Loucy (cell line): ENCODE measurements at regions not wholly inside any gene's neighbourhood (a gene's known extent, or its start where the extent isn't known, plus 50 kb on each side); places are given as distances from the start of the nearest gene placed in this dataset.

Experiments
- H2AFZ ChIP-seq: fragments of 200-600 bp; sonication (generic); 2 replicates; pipeline ENCODE4 v1.6.0; 2016; ENCODE audit warnings: antibody characterized with exemption, mild to moderate bottlenecking, low read length, moderate library complexity
- H3F3A ChIP-seq: fragments of 200-600 bp; 2 replicates; pipeline ENCODE4 v1.6.0; 2016; ENCODE audit warnings: antibody characterized with exemption, low read depth, mild to moderate bottlenecking
- H3K27me3 ChIP-seq: fragments of 200-600 bp; sonication (generic); 2 replicates; pipeline ENCODE4 v1.6.1; 2014; ENCODE audit warnings: low read length, mild to moderate bottlenecking; ENCODE audit not compliant: insufficient read depth, poor library complexity, severe bottlenecking
- H3K36me3 ChIP-seq: fragments of 200-600 bp; sonication (generic); 2 replicates; pipeline ENCODE4 v1.6.1; 2016; ENCODE audit warnings: low read length; ENCODE audit not compliant: insufficient read depth
- H3K4me1 ChIP-seq: fragments of 200-600 bp; sonication (generic); 2 replicates; pipeline ENCODE4 v1.5.1; 2014; ENCODE audit warnings: low read length, mild to moderate bottlenecking; ENCODE audit not compliant: insufficient read depth, poor library complexity, severe bottlenecking
- H3K4me2 ChIP-seq: fragments of 200-600 bp; sonication (generic); 2 replicates; pipeline ENCODE4 v1.6.0; 2014; ENCODE audit warnings: antibody characterized with exemption, low read length, low read depth, mild to moderate bottlenecking; ENCODE audit not compliant: poor library complexity, severe bottlenecking
- H3K4me3 ChIP-seq: fragments of 200-600 bp; sonication (generic); 2 replicates; pipeline ENCODE4 v1.5.1; 2014; ENCODE audit warnings: low read length, mild to moderate bottlenecking, mixed read lengths; ENCODE audit not compliant: poor library complexity, severe bottlenecking
- H3K79me2 ChIP-seq: fragments of 200-600 bp; sonication (generic); 2 replicates; pipeline ENCODE4 v1.6.1; 2014; ENCODE audit warnings: low read length; ENCODE audit not compliant: insufficient read depth
- H3K9ac ChIP-seq: fragments of 200-600 bp; sonication (generic); 2 replicates; pipeline ENCODE4 v1.6.0; 2014; ENCODE audit warnings: mild to moderate bottlenecking, low read depth, low read length, moderate library complexity; ENCODE audit not compliant: poor library complexity, severe bottlenecking
- H3K9me2 ChIP-seq: fragments of 200-600 bp; sonication (generic); replicated peaks from 2 replicates; pipeline ENCODE4 v1.6.1; 2016; ENCODE audit warnings: low read depth, low read length, mixed read lengths
- H3K9me3 ChIP-seq: fragments of 200-600 bp; sonication (generic); 2 replicates; pipeline ENCODE4 v1.6.1; 2014; ENCODE audit warnings: mild to moderate bottlenecking, antibody characterized with exemption, low read length, low read depth; ENCODE audit not compliant: insufficient read depth
- H4K20me1 ChIP-seq: fragments of 200-600 bp; sonication (generic); 2 replicates; pipeline ENCODE4 v1.6.0; 2014; ENCODE audit warnings: antibody characterized with exemption, low read length, mild to moderate bottlenecking; ENCODE audit not compliant: insufficient read depth, poor library complexity, severe bottlenecking
- CTCF ChIP-seq: fragments of 200-600 bp; sonication (generic); conservative IDR thresholded peaks from 2 replicates; pipeline ENCODE4 v1.5.1; 2014; ENCODE audit warnings: mild to moderate bottlenecking, antibody characterized with exemption, low read length
- EZH2phosphoT487 ChIP-seq: fragments of 200-600 bp; IDR thresholded peaks from 2 replicates; pipeline ENCODE4 v1.6.1; 2018; ENCODE audit warnings: antibody characterized with exemption, mild to moderate bottlenecking, moderate library complexity, borderline replicate concordance

- no peaks in the 10 kb centered on the region for H3K4me1 ChIP-seq
- no peaks in the 10 kb centered on the region for H3K36me3 ChIP-seq
- no peaks in the 10 kb centered on the region for H3K79me2 ChIP-seq
- no peaks in the 10 kb centered on the region for H4K20me1 ChIP-seq
- no peak overlapping the region for H3K9ac ChIP-seq
- H3F3A ChIP-seq, result no peaks in the 10 kb centered on the region
- TF ChIP-seq CTCF, result no peak
- no peak for TF ChIP-seq EZH2phosphoT487
- H3K4me3 ChIP-seq, result no peak overlapping the region
- no peaks in the 10 kb centered on the region for H3K9me2 ChIP-seq
- H3K4me2 ChIP-seq, result no peak overlapping the region
- H2AFZ ChIP-seq, result no peak overlapping the region
- no peaks in the 10 kb centered on the region for H3K9me3 ChIP-seq
- H3K27me3 ChIP-seq, result no peaks in the 10 kb centered on the region
Measured at GRCh38 chr22:22433770-22434169, 74.8 kb downstream of the ZNF280B start.
